ENCODE measurements at regions not wholly inside any gene's neighbourhood (a gene's known extent, or its start where the extent isn't known, plus 50 kb on each side); places are given as distances from the start of the nearest gene placed in this dataset.

GRCh38 chr7:82694022-82694421 is 250.4 kb upstream of the CACNA2D1 start:
- POLR2A ChIA-PET = no interaction called here
- DNase-seq (ENCODE audit: low spot score) (no peak), ATAC-seq (peak; percentile 48)
- H3K9me3 Mint-ChIP-seq = no peaks in the 10 kb centered on the region
- TF ChIP-seq NFATC4 (CRISPR knock-in tag; IDR thresholded peaks at IDR 0.05) (no peak), NFE2L1 (CRISPR knock-in tag; IDR thresholded peaks at IDR 0.05) (no peak), ELF4 (CRISPR knock-in tag; IDR thresholded peaks at IDR 0.05; ENCODE audit: low read depth) (no peak), MLX (CRISPR knock-in tag; IDR thresholded peaks at IDR 0.05) (no peak), RORB (CRISPR knock-in tag; IDR thresholded peaks at IDR 0.05) (no peak), EMX1 (CRISPR knock-in tag; IDR thresholded peaks at IDR 0.05) (no peak), TP53 (CRISPR knock-in tag; IDR thresholded peaks at IDR 0.05) (no peak), TEAD4 (CRISPR knock-in tag; IDR thresholded peaks at IDR 0.05) (no peak), AFF4 (CRISPR knock-in tag; IDR thresholded peaks at IDR 0.05; ENCODE audit: borderline replicate concordance) (no peak), ZNF512 (CRISPR knock-in tag; IDR thresholded peaks at IDR 0.05; ENCODE audit: borderline replicate concordance) (no peak), ZNF416 (CRISPR knock-in tag; IDR thresholded peaks at IDR 0.05) (no peak), ERG (CRISPR knock-in tag; IDR thresholded peaks at IDR 0.05) (no peak)
- H3K4me1 Mint-ChIP-seq = peaks cover 24% of the 10 kb centered on the region
- H3K27ac Mint-ChIP-seq = no peak overlapping the region
- no peak overlapping the region for H3K4me3 Mint-ChIP-seq
- CTCF ChIA-PET = no interaction called here
- H3K27me3 Mint-ChIP-seq (ENCODE audit: low read depth) = no peaks in the 10 kb centered on the region
- no peaks in the 10 kb centered on the region for H3K36me3 Mint-ChIP-seq

- ChIA-PET POLR2A (no interaction called here), CTCF (interaction anchor here (0.8 kb wide), 1 partner anchor 8 kb away, joined by 3 read pairs; no protein-coding TSS in a partner anchor)
- H3K27ac Mint-ChIP-seq = no peak overlapping the region
- no peak overlapping the region for H3K4me3 Mint-ChIP-seq
- H3K4me1 Mint-ChIP-seq = peaks cover 24% of the 10 kb centered on the region
- no peaks in the 10 kb centered on the region for H3K9me3 Mint-ChIP-seq
- DNase-seq (ENCODE audit: low spot score) = peak; percentile 25
- ATAC-seq = peak; percentile 69
- H3K36me3 Mint-ChIP-seq = no peaks in the 10 kb centered on the region
- H3K27me3 Mint-ChIP-seq (ENCODE audit: low read depth) = no peaks in the 10 kb centered on the region
- TF ChIP-seq ZNF121 (CRISPR knock-in tag; IDR thresholded peaks at IDR 0.05) = no peak
- no peak for TF ChIP-seq ZNF532 (CRISPR knock-in tag; IDR thresholded peaks at IDR 0.05; ENCODE audit: borderline replicate concordance)
- TF ChIP-seq IRF2 (CRISPR knock-in tag; IDR thresholded peaks at IDR 0.05; ENCODE audit: borderline replicate concordance, low read depth) = no peak
- no peak for TF ChIP-seq ZNF512 (CRISPR knock-in tag; IDR thresholded peaks at IDR 0.05; ENCODE audit: borderline replicate concordance)
- TF ChIP-seq NFYB (CRISPR knock-in tag; conservative IDR thresholded peaks at IDR 0.05; ENCODE audit: low read depth) = no peak
- TF ChIP-seq ZBTB43 (CRISPR knock-in tag; IDR thresholded peaks at IDR 0.05) = no peak
- no peak for TF ChIP-seq ZNF138 (CRISPR knock-in tag; conservative IDR thresholded peaks at IDR 0.05)
- TF ChIP-seq IRF1 (CRISPR knock-in tag; IDR thresholded peaks at IDR 0.05) = no peak
These were observed 247.4 kb upstream of the CACNA2D1 start for GRCh38 chr7:82690929-82691328.
